HG02759 (cell line): ENCODE measurements at regions not wholly inside any gene's neighbourhood (a gene's known extent, or its start where the extent isn't known, plus 50 kb on each side); places are given as distances from the start of the nearest gene placed in this dataset.

Experiments
- ATAC-seq: cut with Tn5 transposase; IDR thresholded peaks from one replicate; pipeline ENCODE4 v1.9.1; 2021; ENCODE audit warnings: mild to moderate bottlenecking, moderate library complexity; ENCODE audit not compliant: unreplicated experiment

DNA sequence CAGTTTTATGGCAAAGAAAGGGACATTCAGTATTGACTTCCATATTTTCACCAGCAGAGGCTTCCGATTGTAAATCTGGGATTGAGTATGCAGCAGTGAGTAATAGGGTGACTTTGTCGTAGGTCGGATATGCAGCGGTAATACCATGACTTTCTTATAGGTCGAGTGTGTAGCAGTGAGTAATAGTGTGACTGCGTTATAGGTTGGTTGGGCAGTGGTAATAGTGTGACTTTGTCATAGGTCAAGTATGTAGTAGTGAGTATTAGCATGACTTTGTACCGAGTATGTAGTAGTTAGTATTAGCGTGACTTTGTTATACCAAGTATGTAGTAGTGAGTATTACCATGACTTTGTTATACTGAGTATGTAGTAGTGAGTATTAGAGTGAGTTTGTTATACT, 268.2 kb upstream of the ADARB2 start:
- ATAC-seq, result no peak

GRCh38 chr10:1992930-1993329, 255.6 kb upstream of the ADARB2 start:
- no peak for ATAC-seq

GRCh38 chr10:1989090-1989489, 251.8 kb upstream of the ADARB2 start:
- no peak for ATAC-seq

DNA sequence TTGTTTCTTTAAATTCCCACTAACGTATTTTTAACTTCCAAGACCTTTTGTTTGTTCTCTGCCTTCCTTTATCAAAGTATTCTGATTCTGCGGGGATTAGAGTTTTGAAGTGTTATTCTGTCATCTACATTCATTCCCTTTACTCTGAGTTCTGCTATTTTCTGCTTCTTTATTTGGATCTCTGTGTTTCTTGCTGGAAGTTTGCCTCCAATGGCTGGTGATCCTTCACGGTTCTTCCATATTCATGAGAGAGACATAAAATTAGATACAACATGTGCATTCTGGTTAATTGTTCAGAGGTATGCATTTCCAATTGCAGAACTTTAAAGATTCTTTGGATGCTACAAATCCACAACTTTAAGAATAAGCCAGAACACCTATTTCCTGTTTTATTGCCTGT, 244.7 kb upstream of the ADARB2 start:
- ATAC-seq, result no peak

GRCh38 chr10:1980459-1980858, 243.1 kb upstream of the ADARB2 start:
- ATAC-seq, result no peak

- no peak for ATAC-seq
Measured at GRCh38 chr10:1978584-1978983, 241.3 kb upstream of the ADARB2 start.

GRCh38 chr10:1977461-1977860, 240.1 kb upstream of the ADARB2 start:
- no peak for ATAC-seq

DNA sequence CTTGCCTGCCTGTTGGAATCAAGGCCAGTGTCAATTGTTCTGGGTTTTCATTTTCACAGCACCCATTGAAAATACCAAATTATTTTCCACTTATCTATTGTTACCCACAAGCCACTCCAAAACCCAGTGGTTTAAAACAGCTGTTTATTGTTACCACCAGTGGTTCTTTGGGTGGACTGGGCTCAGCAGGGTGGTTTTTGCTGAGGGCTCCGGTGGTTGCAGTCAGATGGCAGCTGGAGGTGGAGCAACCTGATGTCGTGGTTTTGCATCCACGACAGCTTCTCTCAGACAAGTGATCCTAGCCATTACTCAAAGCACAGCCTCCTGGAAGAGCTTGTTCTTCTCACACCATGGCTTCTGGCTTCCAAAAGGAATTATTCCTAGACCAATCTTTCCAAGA, 235.1 kb upstream of the ADARB2 start:
- no peak for ATAC-seq

DNA sequence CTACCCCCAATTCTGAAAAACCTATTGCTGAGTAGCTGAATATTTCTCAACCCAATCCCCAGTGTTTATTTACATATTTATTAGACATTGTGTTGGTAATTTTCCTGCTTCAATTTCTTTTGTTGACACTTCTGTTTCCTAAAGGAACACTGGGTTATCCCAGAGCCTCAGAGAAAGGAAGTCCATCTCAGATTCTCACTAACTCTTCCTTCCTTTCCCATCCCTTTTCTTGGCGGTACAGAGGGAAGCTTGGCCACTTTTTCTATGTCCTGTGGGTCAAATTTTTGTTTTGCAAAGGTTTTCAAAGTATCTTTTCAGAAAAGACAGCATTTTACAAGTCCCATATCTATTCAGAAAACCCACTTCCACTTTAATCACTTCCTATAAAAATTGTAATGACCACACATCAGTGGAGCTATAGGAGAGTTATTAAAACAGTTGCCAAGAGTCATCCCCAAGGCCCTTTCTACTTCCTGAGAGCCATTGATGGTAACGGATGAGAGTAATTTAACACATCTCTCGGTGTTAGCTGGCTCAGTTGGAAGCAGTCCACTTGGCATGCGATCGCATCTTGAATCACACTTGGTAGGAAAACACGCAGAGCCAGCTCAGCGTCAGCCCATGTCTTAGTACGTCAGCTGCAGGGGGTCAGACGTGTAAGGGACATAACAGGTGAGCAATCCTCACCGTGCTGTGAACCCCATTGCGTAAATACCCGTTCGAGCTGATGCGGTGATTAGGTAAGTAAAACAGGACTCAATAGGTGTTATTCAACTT, 231.1 kb upstream of the ADARB2 start:
- ATAC-seq, result no peak

DNA sequence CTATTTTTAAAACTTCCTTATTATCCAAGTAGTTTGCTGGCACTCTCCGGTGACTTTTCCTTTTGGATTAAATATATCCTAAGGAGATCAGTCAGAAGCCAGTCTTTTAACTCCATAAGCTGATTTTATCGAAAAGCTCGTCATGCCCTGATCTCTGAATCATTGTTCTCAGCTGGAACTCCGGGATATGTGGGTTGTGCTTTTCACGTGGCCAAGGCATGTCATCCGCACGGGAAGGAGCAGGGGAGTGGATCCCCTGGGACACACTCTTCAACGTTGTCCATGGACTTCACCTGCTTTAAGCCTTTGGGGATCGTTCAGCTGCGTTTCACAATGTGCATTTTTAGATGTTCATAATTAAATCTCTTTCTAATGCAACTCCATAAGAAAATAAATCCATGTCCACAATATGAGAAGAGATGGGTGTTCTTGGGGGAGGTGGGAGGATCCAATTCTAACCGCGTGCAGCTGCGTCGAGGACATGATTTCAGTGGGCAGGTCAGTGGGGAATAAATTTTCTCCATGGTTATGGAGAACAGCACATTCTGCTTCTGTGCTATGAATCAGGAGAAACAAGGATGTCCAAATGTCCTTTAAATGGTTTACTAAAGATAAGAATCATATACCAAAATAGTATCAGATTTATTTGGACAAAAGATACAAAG, 229.5 kb upstream of the ADARB2 start:
- no peak for ATAC-seq

GRCh38 chr10:1964476-1964875, 227.2 kb upstream of the ADARB2 start:
- ATAC-seq, result no peak

DNA sequence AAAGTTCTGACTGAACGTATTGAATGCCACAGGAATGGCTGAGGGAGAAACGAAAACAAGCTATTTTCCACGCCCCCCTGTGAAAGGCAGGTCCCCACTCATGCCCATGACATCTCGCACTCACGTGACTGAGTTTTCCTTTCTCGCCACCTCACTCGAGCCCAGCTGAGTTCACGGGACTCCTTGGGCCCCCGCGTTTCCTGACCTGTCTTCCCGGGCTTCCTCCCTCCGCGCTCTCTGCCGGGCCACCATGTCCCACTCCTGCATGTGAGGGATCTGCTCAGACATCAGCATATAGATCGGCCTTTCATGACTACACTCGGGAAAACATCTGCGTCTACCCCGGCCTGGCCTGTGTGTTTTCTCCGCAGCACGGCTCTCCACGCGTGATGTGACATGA, 226.0 kb upstream of the ADARB2 start:
- no peak for ATAC-seq

DNA sequence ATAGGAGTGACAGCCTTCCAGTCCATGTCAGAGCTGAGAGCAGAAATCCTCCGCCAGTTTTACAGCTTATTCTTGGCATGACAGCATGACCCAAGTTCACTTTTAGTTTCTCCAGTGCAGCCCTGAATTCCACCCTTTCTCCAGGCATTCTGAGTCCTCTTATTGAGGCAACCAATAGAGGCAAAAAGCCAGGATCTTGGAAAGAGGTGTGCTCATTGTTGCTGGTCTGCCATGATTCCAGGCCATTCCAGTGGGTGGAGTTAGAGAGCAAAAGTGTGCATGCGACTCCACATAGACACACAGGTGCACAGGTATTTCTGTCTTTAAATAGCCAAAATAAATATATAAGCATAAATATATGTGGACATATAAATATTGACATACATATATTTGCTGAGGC, 224.7 kb upstream of the ADARB2 start:
- ATAC-seq, result no peak

- ATAC-seq, result no peak
Measured at GRCh38 chr10:1960982-1961381, 223.7 kb upstream of the ADARB2 start.

DNA sequence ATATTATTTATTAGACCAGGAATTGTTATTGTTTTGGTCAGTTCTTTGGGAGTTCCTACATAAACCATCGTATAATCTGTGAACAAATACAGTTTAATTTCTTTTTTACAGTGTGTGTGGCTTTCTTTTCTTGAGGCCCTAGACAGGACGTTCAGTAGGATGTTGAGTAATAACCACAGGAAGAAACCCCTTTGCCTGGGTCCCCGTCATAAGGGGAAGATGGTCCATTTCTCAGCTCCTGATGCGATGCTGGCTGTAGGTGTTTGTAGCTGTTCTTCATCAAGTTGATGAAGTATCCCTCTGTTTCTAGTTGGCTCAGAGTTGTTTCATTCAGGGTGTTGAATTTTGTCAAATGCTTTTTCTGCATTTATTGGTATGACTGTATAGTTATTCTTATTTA, 219.7 kb upstream of the ADARB2 start:
- ATAC-seq, result no peak

DNA sequence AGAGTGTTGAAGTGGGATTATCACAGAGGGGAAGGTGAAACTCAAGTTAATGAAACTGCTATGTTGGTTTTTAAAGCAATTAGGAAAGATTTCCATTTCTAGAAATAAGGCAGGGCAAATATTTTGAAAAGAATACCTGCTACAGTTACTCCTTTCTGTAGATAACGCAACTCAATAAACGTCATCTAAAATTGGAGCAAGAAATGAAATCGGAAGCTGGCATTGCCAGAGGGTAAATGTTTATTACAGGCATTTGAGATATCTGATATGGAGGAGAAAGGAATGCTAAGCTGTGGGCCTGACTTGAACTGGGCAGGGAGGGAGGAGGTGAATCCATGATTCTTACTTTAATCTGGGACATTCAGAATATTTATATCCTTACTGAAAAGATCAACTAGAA, 217.0 kb upstream of the ADARB2 start:
- ATAC-seq, result no peak

GRCh38 chr10:1952126-1953095, 215.1 kb upstream of the ADARB2 start:
- ATAC-seq, result no peak

DNA sequence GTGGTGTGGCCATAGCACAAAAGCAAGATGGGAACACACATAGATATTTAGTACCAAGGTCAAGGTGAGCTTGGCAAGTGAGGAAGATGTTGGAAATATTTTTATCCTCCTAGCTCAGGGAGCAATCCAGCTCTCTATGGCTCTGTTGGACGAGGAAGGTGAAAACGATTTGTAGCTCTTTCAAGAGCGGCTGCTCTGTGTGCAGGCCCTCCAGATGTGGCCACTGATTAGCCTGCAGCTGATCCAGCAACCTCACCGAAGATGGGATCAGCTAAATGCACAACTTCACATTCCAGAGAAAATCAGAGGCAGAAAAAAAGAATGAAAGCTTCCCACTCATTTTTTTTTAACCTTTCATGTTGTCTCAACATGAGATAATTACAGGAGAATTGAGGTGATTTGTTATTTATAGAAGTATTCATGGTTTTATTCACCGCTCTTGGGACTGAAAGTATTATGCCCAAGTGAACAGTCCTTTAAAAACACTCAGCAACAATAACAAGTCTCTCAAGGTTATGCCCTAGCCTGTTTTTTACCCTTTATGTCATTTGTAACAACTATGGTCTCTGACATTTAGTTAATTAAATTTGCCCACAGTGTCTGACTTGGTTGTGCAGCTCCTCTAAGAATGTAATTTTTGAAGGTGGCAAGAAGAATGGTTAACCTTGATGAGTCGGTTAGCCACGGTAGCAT, 213.6 kb upstream of the ADARB2 start:
- ATAC-seq, result no peak

DNA sequence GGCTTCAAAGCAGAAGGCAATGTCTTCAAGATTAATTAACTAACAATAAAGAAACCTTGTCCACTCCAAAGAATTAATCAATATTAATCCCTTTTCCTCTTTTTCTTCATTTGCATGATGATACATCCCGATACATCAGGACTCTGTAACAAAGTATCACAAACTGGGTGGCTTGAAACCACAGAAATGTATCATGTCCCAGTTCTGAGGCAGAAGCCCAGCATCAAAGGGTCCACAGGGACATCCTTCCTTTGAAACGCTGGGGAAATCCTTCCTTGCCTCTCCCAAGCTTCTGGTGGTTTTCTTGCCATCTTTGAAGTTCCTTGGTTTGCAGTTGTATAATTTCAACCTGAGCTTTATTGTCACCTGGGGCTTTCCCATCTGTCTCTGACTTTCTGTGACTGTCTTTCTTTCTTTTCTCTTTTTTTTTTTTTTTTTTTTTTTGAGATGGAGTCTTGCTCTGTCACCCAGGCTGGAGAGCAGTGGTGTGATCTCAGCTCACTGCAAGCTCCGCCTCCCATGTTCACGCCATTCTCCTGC, 210.2 kb upstream of the ADARB2 start:
- ATAC-seq, result no peak

DNA sequence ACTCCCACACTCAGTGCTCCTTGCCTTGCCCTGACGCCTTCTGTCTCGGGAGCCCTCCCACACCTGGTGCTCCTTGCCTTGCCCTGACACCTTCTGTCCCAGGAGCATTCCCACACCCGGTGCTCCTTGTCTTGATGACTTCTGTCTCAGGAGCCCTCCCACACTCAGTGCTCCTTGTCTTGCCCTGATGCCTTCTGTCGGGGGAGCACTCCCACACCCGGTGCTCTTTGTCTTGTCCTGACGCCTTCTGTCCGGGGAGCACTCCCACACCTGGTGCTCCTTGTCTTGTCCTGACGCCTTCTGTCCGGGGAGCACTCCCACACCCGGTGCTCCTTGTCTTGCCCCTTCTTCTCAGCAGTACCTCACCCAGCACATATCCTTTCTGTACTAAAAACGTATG, 207.2 kb upstream of the ADARB2 start:
- no peak for ATAC-seq

GRCh38 chr10:1942478-1942877, 205.2 kb upstream of the ADARB2 start:
- no peak for ATAC-seq
